ENCODE measurements at regions not wholly inside any gene's neighbourhood (a gene's known extent, or its start where the extent isn't known, plus 50 kb on each side); places are given as distances from the start of the nearest gene placed in this dataset.
"Not testable (repeated sequence)": the region's sequence is repeated elsewhere in the genome, so short reads cannot be mapped to it uniquely, and the experiment has no call there.

- DNase-seq (ENCODE audit: extremely low read depth in 1 of 11, low read depth in 9 of 11, low spot score in 4 of 11), result no peak
These were observed 220.5 kb downstream of the CXCL12 start for GRCh38 chr10:44164251-44164956.

GRCh38 chr10:44161184-44161583 lies 223.7 kb downstream of the CXCL12 start:
- no peak for DNase-seq (ENCODE audit: extremely low read depth in 1 of 11, low read depth in 9 of 11, low spot score in 4 of 11)

- DNase-seq (ENCODE audit: extremely low read depth in 1 of 11, low read depth in 9 of 11, low spot score in 4 of 11), result no peak
These were observed 227.3 kb downstream of the CXCL12 start for GRCh38 chr10:44157574-44157973.

- DNase-seq (ENCODE audit: extremely low read depth in 1 of 11, low read depth in 9 of 11, low spot score in 4 of 11), result no peak
These were observed 229.9 kb downstream of the CXCL12 start for GRCh38 chr10:44154956-44155355.

- no peak for DNase-seq (ENCODE audit: extremely low read depth in 1 of 11, low read depth in 9 of 11, low spot score in 4 of 11)
These were observed 230.8 kb downstream of the CXCL12 start for GRCh38 chr10:44153918-44154670.

- no peak for DNase-seq (ENCODE audit: extremely low read depth in 1 of 11, low read depth in 9 of 11, low spot score in 4 of 11)
These were observed 241.3 kb downstream of the CXCL12 start for GRCh38 chr10:44143556-44143955.

GRCh38 chr10:44132361-44133289 lies 252.3 kb downstream of the CXCL12 start:
- no peak for DNase-seq (ENCODE audit: extremely low read depth in 1 of 11, low read depth in 9 of 11, low spot score in 4 of 11)

GRCh38 chr10:44126291-44126717 lies 258.6 kb downstream of the CXCL12 start:
- no peak for DNase-seq (ENCODE audit: extremely low read depth in 1 of 11, low read depth in 9 of 11, low spot score in 4 of 11)

GRCh38 chr10:44125879-44126278 lies 259.0 kb downstream of the CXCL12 start:
- no peak for DNase-seq (ENCODE audit: extremely low read depth in 1 of 11, low read depth in 9 of 11, low spot score in 4 of 11)

- no peak for DNase-seq (ENCODE audit: extremely low read depth in 1 of 11, low read depth in 9 of 11, low spot score in 4 of 11)
These were observed 266.4 kb downstream of the CXCL12 start for GRCh38 chr10:44118500-44118899.

- DNase-seq (ENCODE audit: extremely low read depth in 1 of 11, low read depth in 9 of 11, low spot score in 4 of 11), result no peak
These were observed 268.4 kb downstream of the CXCL12 start for GRCh38 chr10:44116474-44116873.

- no peak for DNase-seq (ENCODE audit: extremely low read depth in 1 of 11, low read depth in 9 of 11, low spot score in 4 of 11)
These were observed 269.4 kb downstream of the CXCL12 start for GRCh38 chr10:44115516-44115915.

- DNase-seq (ENCODE audit: extremely low read depth in 1 of 11, low read depth in 9 of 11, low spot score in 4 of 11), result no peak
These were observed 270.5 kb downstream of the CXCL12 start for GRCh38 chr10:44114441-44114840.

GRCh38 chr10:44112280-44112679 lies 272.6 kb downstream of the CXCL12 start:
- DNase-seq (ENCODE audit: extremely low read depth in 1 of 11, low read depth in 9 of 11, low spot score in 4 of 11), result not testable (repeated sequence)

GRCh38 chr10:44105696-44106095 lies 279.2 kb downstream of the CXCL12 start:
- peak; percentile 9 to 52 (median 29) for DNase-seq (ENCODE audit: extremely low read depth in 1 of 11, low read depth in 9 of 11, low spot score in 4 of 11)

- DNase-seq (ENCODE audit: extremely low read depth in 1 of 11, low read depth in 9 of 11, low spot score in 4 of 11), result no peak
These were observed 282.1 kb downstream of the CXCL12 start for GRCh38 chr10:44102726-44103255.

- DNase-seq (ENCODE audit: extremely low read depth in 1 of 11, low read depth in 9 of 11, low spot score in 4 of 11), result no peak
These were observed 283.8 kb downstream of the CXCL12 start for GRCh38 chr10:44101082-44101481.

GRCh38 chr10:44099511-44099910 lies 285.4 kb downstream of the CXCL12 start:
- DNase-seq (ENCODE audit: extremely low read depth in 1 of 11, low read depth in 9 of 11, low spot score in 4 of 11), result no peak

- DNase-seq (ENCODE audit: extremely low read depth in 1 of 11, low read depth in 9 of 11, low spot score in 4 of 11), result not testable (repeated sequence)
These were observed 288.7 kb downstream of the CXCL12 start for GRCh38 chr10:44096217-44096616.

Measured in renal cortex interstitium (tissue), 11 donors.